Nephron (organoid): ENCODE measurements at regions not wholly inside any gene's neighbourhood (a gene's known extent, or its start where the extent isn't known, plus 50 kb on each side); places are given as distances from the start of the nearest gene placed in this dataset.

Experiments used
- H3K27ac Mint-ChIP-seq, 3 experiments: 2 replicates each; pipeline ENCODE4 v1.8.0; 2020; ENCODE audit warnings: mixed read lengths in 3 of 3, mild to moderate bottlenecking in 2 of 3, moderate library complexity in 1 of 3
- H3K27me3 Mint-ChIP-seq: 2 replicates; pipeline ENCODE4 v1.8.0; 2021; ENCODE audit warnings: low read depth, mild to moderate bottlenecking, moderate library complexity, mixed read lengths
- H3K36me3 Mint-ChIP-seq: 2 replicates; pipeline ENCODE4 v1.8.0; 2020; ENCODE audit warnings: low read depth, mixed read lengths
- H3K4me1 Mint-ChIP-seq: 2 replicates; pipeline ENCODE4 v1.8.0; 2020; ENCODE audit warnings: mixed read lengths
- H3K4me3 Mint-ChIP-seq, 3 experiments: 2 replicates each; pipeline ENCODE4 v1.8.0; 2020; ENCODE audit warnings: mild to moderate bottlenecking in 3 of 3, mixed read lengths in 3 of 3, moderate library complexity in 2 of 3
- H3K9me3 Mint-ChIP-seq: 2 replicates; pipeline ENCODE4 v1.8.0; 2020; ENCODE audit warnings: mixed read lengths
- TF ChIP-seq, protein P1 (sequence below), 3 experiments: fragments of 200-600 bp; sonication (generic); IDR thresholded peaks; one replicate each; pipeline ENCODE4 v1.5.0; 2021; ENCODE audit warnings: antibody characterized with exemption in 3 of 3; ENCODE audit not compliant: unreplicated experiment in 3 of 3

GRCh38 chr10:57884407-57884806 is 383.3 kb downstream of the IPMK start:
- Mint-ChIP-seq H3K9me3 (no peaks in the 10 kb centered on the region), H3K4me1 (no peaks in the 10 kb centered on the region), H3K4me3 (no peak overlapping the region), H3K27me3 (no peaks in the 10 kb centered on the region), H3K36me3 (no peaks in the 10 kb centered on the region), H3K27ac (peak overlapping the region in 2 of 3 experiments; percentile 26 to 86)
- TF ChIP-seq, protein P1, sequence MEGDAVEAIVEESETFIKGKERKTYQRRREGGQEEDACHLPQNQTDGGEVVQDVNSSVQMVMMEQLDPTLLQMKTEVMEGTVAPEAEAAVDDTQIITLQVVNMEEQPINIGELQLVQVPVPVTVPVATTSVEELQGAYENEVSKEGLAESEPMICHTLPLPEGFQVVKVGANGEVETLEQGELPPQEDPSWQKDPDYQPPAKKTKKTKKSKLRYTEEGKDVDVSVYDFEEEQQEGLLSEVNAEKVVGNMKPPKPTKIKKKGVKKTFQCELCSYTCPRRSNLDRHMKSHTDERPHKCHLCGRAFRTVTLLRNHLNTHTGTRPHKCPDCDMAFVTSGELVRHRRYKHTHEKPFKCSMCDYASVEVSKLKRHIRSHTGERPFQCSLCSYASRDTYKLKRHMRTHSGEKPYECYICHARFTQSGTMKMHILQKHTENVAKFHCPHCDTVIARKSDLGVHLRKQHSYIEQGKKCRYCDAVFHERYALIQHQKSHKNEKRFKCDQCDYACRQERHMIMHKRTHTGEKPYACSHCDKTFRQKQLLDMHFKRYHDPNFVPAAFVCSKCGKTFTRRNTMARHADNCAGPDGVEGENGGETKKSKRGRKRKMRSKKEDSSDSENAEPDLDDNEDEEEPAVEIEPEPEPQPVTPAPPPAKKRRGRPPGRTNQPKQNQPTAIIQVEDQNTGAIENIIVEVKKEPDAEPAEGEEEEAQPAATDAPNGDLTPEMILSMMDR (IDR thresholded peaks at IDR 0.05; ENCODE audit: unreplicated experiment in 3 of 3) = no peak

GRCh38 chr10:57880446-57881227 is 387.1 kb downstream of the IPMK start:
- TF ChIP-seq, protein P1 (IDR thresholded peaks at IDR 0.05; ENCODE audit: unreplicated experiment in 3 of 3) = no peak
- Mint-ChIP-seq H3K4me3 (no peak overlapping the region), H3K9me3 (no peaks in the 10 kb centered on the region), H3K27me3 (no peaks in the 10 kb centered on the region), H3K27ac (no peak overlapping the region), H3K4me1 (no peaks in the 10 kb centered on the region), H3K36me3 (no peaks in the 10 kb centered on the region)

GRCh38 chr10:57874810-57875209 is 392.9 kb downstream of the IPMK start:
- H3K4me3 Mint-ChIP-seq = no peak overlapping the region
- TF ChIP-seq, protein P1 (IDR thresholded peaks at IDR 0.05; ENCODE audit: unreplicated experiment in 3 of 3) = no peak
- H3K4me1 Mint-ChIP-seq = no peaks in the 10 kb centered on the region
- H3K27ac Mint-ChIP-seq = no peak overlapping the region
- no peaks in the 10 kb centered on the region for H3K36me3 Mint-ChIP-seq
- H3K9me3 Mint-ChIP-seq = no peaks in the 10 kb centered on the region
- no peaks in the 10 kb centered on the region for H3K27me3 Mint-ChIP-seq

GRCh38 chr10:57867241-57867640 is 400.5 kb downstream of the IPMK start:
- H3K9me3 Mint-ChIP-seq = no peaks in the 10 kb centered on the region
- peaks cover 9% of the 10 kb centered on the region for H3K27me3 Mint-ChIP-seq
- H3K27ac Mint-ChIP-seq = no peak overlapping the region
- H3K4me3 Mint-ChIP-seq = no peak overlapping the region
- TF ChIP-seq, protein P1 (IDR thresholded peaks at IDR 0.05; ENCODE audit: unreplicated experiment in 3 of 3) = no peak
- no peaks in the 10 kb centered on the region for H3K4me1 Mint-ChIP-seq
- H3K36me3 Mint-ChIP-seq = no peaks in the 10 kb centered on the region

DNA sequence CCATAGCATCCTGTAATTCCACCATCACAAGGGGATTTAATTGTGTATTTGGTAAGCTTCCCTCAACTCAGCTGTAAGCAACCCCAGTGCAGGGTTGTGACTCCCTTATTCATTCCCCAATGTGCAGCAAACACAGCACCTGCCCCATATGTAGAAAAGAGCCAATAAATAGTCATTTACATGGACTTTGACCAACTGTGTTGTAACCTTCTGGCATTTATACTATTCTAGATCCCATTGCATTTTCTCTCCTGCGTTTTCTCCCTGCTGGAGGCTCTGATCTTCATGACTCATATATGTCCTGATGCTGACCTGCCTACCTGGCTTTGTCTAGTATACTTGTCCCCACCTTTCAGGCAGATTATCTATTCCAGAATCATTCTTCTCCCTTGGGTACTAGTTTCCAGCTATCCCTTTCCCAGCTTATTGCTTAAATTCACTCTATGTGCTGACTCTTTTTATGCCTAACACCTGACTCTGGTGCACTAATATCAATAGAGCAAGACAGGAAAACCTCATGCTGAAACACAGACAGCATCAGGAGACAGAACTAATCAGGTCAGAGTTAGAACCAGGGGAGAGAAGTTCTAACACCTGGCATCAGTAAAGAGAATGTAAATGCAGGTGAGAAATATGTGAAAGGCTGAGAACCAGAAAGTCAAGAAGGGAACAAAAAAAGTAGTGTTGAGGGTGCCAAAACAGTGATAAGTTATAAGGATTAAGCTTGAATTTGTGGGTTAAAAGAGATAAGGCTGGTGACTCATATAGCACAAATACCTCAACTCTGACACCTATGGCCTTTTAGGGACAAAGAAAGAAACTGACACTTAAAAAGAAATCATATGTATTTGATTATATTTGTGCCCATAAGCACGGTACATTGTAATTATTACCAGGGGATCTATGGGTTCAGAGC is 402.7 kb downstream of the IPMK start:
- no peaks in the 10 kb centered on the region for H3K4me1 Mint-ChIP-seq
- H3K9me3 Mint-ChIP-seq = no peaks in the 10 kb centered on the region

More for the DNA sequence above, 402.7 kb downstream of the IPMK start:
- Mint-ChIP-seq H3K27me3 (peaks cover 9% of the 10 kb centered on the region), H3K4me3 (no peak overlapping the region), H3K36me3 (no peaks in the 10 kb centered on the region), H3K27ac (no peak overlapping the region)
- TF ChIP-seq, protein P1 (IDR thresholded peaks at IDR 0.05; ENCODE audit: unreplicated experiment in 3 of 3) = no peak
